ENCODE measurements at regions not wholly inside any gene's neighbourhood (a gene's known extent, or its start where the extent isn't known, plus 50 kb on each side); places are given as distances from the start of the nearest gene placed in this dataset.

- no peak for DNase-seq (ENCODE audit: low spot score)
Observed at GRCh38 chr21:38702196-38702595, 103.5 kb upstream of the ETS2 start.

GRCh38 chr21:38709876-38710275 lies 95.9 kb upstream of the ETS2 start:
- DNase-seq (ENCODE audit: low spot score) = no peak

- peak; percentile 53 for DNase-seq (ENCODE audit: low spot score)
Observed at GRCh38 chr21:38712071-38712470, 93.7 kb upstream of the ETS2 start.

- no peak for DNase-seq (ENCODE audit: low spot score)
Observed at GRCh38 chr21:38712664-38713063, 93.1 kb upstream of the ETS2 start.

- no peak for DNase-seq (ENCODE audit: low spot score)
Observed at GRCh38 chr21:38714039-38714817, 91.5 kb upstream of the ETS2 start.

- no peak for DNase-seq (ENCODE audit: low spot score)
Observed at GRCh38 chr21:38714999-38715398, 90.7 kb upstream of the ETS2 start.

GRCh38 chr21:38716088-38716487 lies 89.6 kb upstream of the ETS2 start:
- DNase-seq (ENCODE audit: low spot score) = no peak

- no peak for DNase-seq (ENCODE audit: low spot score)
Observed at GRCh38 chr21:38716942-38717341, 88.8 kb upstream of the ETS2 start.

- DNase-seq (ENCODE audit: low spot score) = no peak
Observed at GRCh38 chr21:38718481-38718880, 87.2 kb upstream of the ETS2 start.

- DNase-seq (ENCODE audit: low spot score) = no peak
Observed at GRCh38 chr21:38720074-38720473, 85.7 kb upstream of the ETS2 start.

- no peak for DNase-seq (ENCODE audit: low spot score)
Observed at GRCh38 chr21:38721055-38721454, 84.7 kb upstream of the ETS2 start.

GRCh38 chr21:38721958-38722357 lies 83.8 kb upstream of the ETS2 start:
- DNase-seq (ENCODE audit: low spot score) = no peak

- no peak for DNase-seq (ENCODE audit: low spot score)
Observed at GRCh38 chr21:38725196-38726157, 80.3 kb upstream of the ETS2 start.

GRCh38 chr21:38726482-38726881 lies 79.2 kb upstream of the ETS2 start:
- no peak for DNase-seq (ENCODE audit: low spot score)

- DNase-seq (ENCODE audit: low spot score) = no peak
Observed at GRCh38 chr21:38729291-38729690, 76.4 kb upstream of the ETS2 start.

- DNase-seq (ENCODE audit: low spot score) = no peak
Observed at GRCh38 chr21:38729754-38730379, 75.9 kb upstream of the ETS2 start.

- DNase-seq (ENCODE audit: low spot score) = peak; percentile 83
Observed at GRCh38 chr21:38733972-38734546, 71.7 kb upstream of the ETS2 start.

GRCh38 chr21:38734646-38735365 lies 70.9 kb upstream of the ETS2 start:
- DNase-seq (ENCODE audit: low spot score) = peak; percentile 10

- no peak for DNase-seq (ENCODE audit: low spot score)
Observed at GRCh38 chr21:38735626-38736206, 70.0 kb upstream of the ETS2 start.

GRCh38 chr21:38740090-38740489 lies 65.6 kb upstream of the ETS2 start:
- DNase-seq (ENCODE audit: low spot score) = no peak

Measured in kidney tubule cell (primary cell).